Thymus (tissue), 11 donors: ENCODE measurements at regions not wholly inside any gene's neighbourhood (a gene's known extent, or its start where the extent isn't known, plus 50 kb on each side); places are given as distances from the start of the nearest gene placed in this dataset.
"Not testable (repeated sequence)": the region's sequence is repeated elsewhere in the genome, so short reads cannot be mapped to it uniquely, and the experiment has no call there.

ENCODE experiments used
- DNase-seq, 9 donors: peaks; one replicate each; pipeline ENCODE4 v3.0.0-alpha.2; 2013; ENCODE audit warnings: low spot score in 9 of 9, low read depth in 6 of 9, missing footprints in 1 of 9
- H3K27ac ChIP-seq, 2 donors: one replicate each; pipeline ENCODE4 v1.5.1; 2013; ENCODE audit warnings: control low read depth in 1 of 2, low read depth in 1 of 2, low read length in 1 of 2, mild to moderate bottlenecking in 1 of 2, moderate library complexity in 1 of 2
- H3K27me3 ChIP-seq, 2 donors: one replicate each; pipeline ENCODE4 v1.5.1; 2013; ENCODE audit warnings: low read length in 1 of 2; ENCODE audit not compliant: control insufficient read depth in 2 of 2, insufficient read depth in 1 of 2
- H3K36me3 ChIP-seq, 2 donors: one replicate each; pipeline ENCODE4 v1.5.1; 2013; ENCODE audit warnings: low read length in 1 of 2, mild to moderate bottlenecking in 1 of 2, moderate library complexity in 1 of 2; ENCODE audit not compliant: control insufficient read depth in 2 of 2, insufficient read depth in 2 of 2
- H3K4me1 ChIP-seq, 2 donors: one replicate each; pipeline ENCODE4 v1.5.1; 2013; ENCODE audit warnings: low read length in 2 of 2; ENCODE audit not compliant: control insufficient read depth in 2 of 2, insufficient read depth in 2 of 2
- H3K4me3 ChIP-seq, 2 donors: one replicate each; pipeline ENCODE4 v1.5.1; 2013; ENCODE audit warnings: low read length in 2 of 2, control low read depth in 1 of 2, mild to moderate bottlenecking in 1 of 2
- H3K9me3 ChIP-seq, 2 donors: one replicate each; pipeline ENCODE4 v1.5.1; 2013; ENCODE audit warnings: low read length in 1 of 2, mild to moderate bottlenecking in 1 of 2; ENCODE audit not compliant: control insufficient read depth in 2 of 2, insufficient read depth in 1 of 2
- WGBS: extraction: QIAGEN DNeasy Blood & Tissue Kit; methylation state at CpG from one replicate; pipeline ENCODE4 v1.1.7; 2013; 5-methylcytosine and 5-hydroxymethylcytosine counted together
- donor health status: healthy.

DNA sequence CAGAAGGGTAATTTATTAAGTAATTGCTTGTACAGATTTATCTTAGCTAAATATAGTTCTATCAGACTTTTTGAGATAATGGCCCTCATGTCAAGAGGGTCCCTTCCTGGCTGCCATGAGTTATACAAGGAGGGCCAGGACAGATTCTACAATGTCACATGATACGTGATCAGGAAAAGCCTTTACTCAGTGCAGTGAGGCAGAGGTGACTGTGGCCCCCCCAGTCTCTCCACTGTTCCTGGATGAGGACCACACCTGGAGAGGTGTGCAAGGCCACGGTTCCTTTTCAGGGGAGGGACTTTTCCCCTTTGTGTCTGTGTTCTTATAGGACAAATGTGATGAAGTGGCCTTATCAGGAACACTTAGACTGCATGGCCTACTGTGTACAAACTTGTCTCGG lies 54.3 kb upstream of the LRCH1 start:
- Histone ChIP-seq H3K9me3 (no peaks in the 10 kb centered on the region), H3K4me1 (no peaks in the 10 kb centered on the region), H3K4me3 (no peak overlapping the region), H3K27me3 (no peaks in the 10 kb centered on the region), H3K27ac (no peak overlapping the region), H3K36me3 (no peaks in the 10 kb centered on the region)
- 100% methylated on average over 3 of the region's 3 CpGs for WGBS
- no peak for DNase-seq

- Histone ChIP-seq H3K27ac (no peak overlapping the region), H3K9me3 (no peaks in the 10 kb centered on the region), H3K27me3 (no peaks in the 10 kb centered on the region), H3K4me3 (no peak overlapping the region), H3K4me1 (no peaks in the 10 kb centered on the region), H3K36me3 (no peaks in the 10 kb centered on the region)
- WGBS, result 96% methylated on average over 4 of the region's 4 CpGs
- no peak for DNase-seq
Measured at GRCh38 chr13:46496086-46496485, 56.9 kb upstream of the LRCH1 start.

- DNase-seq, result no peak
- WGBS, result 95% methylated on average over 4 of the region's 4 CpGs
- Histone ChIP-seq H3K27ac (no peak overlapping the region), H3K9me3 (no peaks in the 10 kb centered on the region), H3K4me1 (peaks cover 2 to 3% of the 10 kb centered on the region in 2 donors), H3K4me3 (no peak overlapping the region), H3K36me3 (no peaks in the 10 kb centered on the region), H3K27me3 (no peaks in the 10 kb centered on the region)
Measured at GRCh38 chr13:46495651-46496050, 57.3 kb upstream of the LRCH1 start.

DNA sequence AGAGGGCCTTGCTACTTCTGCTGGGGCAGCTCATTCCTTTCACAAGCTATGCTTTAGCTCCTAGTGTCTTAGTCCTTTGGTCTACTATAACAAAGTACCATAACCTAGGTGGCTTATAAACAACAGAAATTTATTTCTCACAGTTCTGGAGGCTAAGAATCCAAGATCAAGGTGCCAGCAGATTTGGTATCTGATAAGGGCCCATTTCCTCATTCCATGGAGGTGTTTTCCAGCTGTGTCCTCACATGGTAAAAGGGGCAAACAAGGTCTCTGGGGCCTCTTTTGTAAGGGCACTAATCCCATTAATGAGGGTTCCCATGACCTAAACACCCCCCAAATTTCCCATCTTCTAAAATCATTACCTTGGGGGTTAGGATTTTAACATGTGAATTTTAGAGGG lies 57.9 kb upstream of the LRCH1 start:
- H3K36me3 ChIP-seq, result no peaks in the 10 kb centered on the region
- H3K27me3 ChIP-seq, result no peaks in the 10 kb centered on the region
- H3K9me3 ChIP-seq, result no peaks in the 10 kb centered on the region
- DNase-seq, result no peak
- peaks cover 4 to 8% of the 10 kb centered on the region in 2 donors for H3K4me1 ChIP-seq
- H3K4me3 ChIP-seq, result no peak overlapping the region
- no peak overlapping the region for H3K27ac ChIP-seq

- Histone ChIP-seq H3K36me3 (no peaks in the 10 kb centered on the region), H3K4me3 (no peak overlapping the region), H3K27me3 (no peaks in the 10 kb centered on the region), H3K4me1 (peaks cover 4 to 11% of the 10 kb centered on the region in 2 donors), H3K9me3 (no peaks in the 10 kb centered on the region), H3K27ac (no peak overlapping the region)
- DNase-seq, result peak in 8 of 9 donors; percentile 28 to 74 (median 44)
- 3% methylated on average over 1 of the region's 1 CpG for WGBS
Measured at GRCh38 chr13:46492946-46493345, 60.0 kb upstream of the LRCH1 start.

- H3K4me1 ChIP-seq, result peaks cover 4 to 11% of the 10 kb centered on the region in 2 donors
- no peak overlapping the region for H3K4me3 ChIP-seq
- H3K36me3 ChIP-seq, result no peaks in the 10 kb centered on the region
- DNase-seq, result no peak
- H3K27me3 ChIP-seq, result no peaks in the 10 kb centered on the region
- no peak overlapping the region for H3K27ac ChIP-seq
- H3K9me3 ChIP-seq, result peaks cover 0 to 2% of the 10 kb centered on the region in 2 donors
- WGBS, result 97% methylated on average over 4 of the region's 4 CpGs
Measured at GRCh38 chr13:46491641-46492040, 61.3 kb upstream of the LRCH1 start.

DNA sequence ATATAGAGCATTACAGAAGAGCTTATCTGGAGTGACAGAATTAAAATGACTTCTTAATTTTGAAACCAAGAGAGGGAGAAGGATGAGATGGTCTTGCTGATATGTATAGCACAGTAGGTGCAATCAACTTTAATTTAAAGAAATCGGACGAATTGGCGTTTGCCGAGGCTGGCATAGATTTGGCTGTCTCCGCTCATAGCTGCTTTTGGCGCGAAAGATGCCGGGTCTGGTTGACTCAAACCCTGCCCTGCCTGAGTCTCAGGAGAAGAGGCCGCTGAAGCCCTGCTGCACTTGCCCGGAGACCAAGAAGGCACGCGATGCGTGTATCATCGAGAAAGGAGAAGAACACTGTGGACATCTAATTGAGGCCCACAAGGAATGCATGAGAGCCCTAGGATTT lies 62.3 kb upstream of the LRCH1 start:
- H3K4me3 ChIP-seq, DNase-seq, H3K27me3 ChIP-seq, H3K27ac ChIP-seq, H3K36me3 ChIP-seq, H3K9me3 ChIP-seq: not testable (repeated sequence)
- peaks cover 4 to 11% of the 10 kb centered on the region in 2 donors for H3K4me1 ChIP-seq
- 97% methylated on average over 14 of the region's 14 CpGs for WGBS

GRCh38 chr13:46490129-46490528 lies 62.8 kb upstream of the LRCH1 start:
- Histone ChIP-seq H3K27ac (no peak overlapping the region), H3K27me3 (no peaks in the 10 kb centered on the region), H3K9me3 (peaks cover 0 to 5% of the 10 kb centered on the region in 2 donors), H3K4me1 (peaks cover 4 to 11% of the 10 kb centered on the region in 2 donors), H3K36me3 (no peaks in the 10 kb centered on the region), H3K4me3 (no peak overlapping the region)
- no peak for DNase-seq
- WGBS, result 82% methylated on average over 2 of the region's 2 CpGs

GRCh38 chr13:46489586-46490023 lies 63.4 kb upstream of the LRCH1 start:
- Histone ChIP-seq H3K27ac (no peak overlapping the region), H3K27me3 (no peaks in the 10 kb centered on the region), H3K4me1 (peaks cover 4 to 11% of the 10 kb centered on the region in 2 donors), H3K36me3 (no peaks in the 10 kb centered on the region), H3K9me3 (peaks cover 0 to 9% of the 10 kb centered on the region in 2 donors), H3K4me3 (no peak overlapping the region)
- WGBS, result 86% methylated on average over 5 of the region's 5 CpGs
- no peak for DNase-seq

DNA sequence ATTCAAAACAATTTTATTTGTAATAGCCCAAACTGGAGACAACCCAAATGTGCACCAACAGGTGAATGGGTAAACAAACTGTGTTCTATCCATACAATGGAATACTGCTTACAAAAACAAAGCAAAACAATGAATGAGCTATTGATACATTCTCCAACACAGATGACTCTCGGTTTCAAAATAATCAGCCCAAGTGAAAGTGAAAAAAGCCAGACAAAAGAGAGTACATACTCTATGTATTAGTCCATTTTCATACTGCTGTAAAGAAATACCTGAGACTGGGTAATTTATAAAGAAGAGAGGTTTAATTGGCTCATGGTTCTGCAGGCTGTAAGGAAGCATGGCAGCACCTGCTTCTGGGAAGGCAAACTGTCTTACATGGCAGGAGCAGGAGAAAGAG lies 65.2 kb upstream of the LRCH1 start:
- Histone ChIP-seq H3K27ac (no peak overlapping the region), H3K36me3 (no peaks in the 10 kb centered on the region), H3K4me1 (peaks cover 4 to 11% of the 10 kb centered on the region in 2 donors), H3K4me3 (no peak overlapping the region), H3K9me3 (peaks cover 1 to 22% of the 10 kb centered on the region in 2 donors), H3K27me3 (no peaks in the 10 kb centered on the region)
- WGBS, result 97% methylated on average over 1 of the region's 1 CpG
- no peak for DNase-seq
